ENCODE measurements at regions not wholly inside any gene's neighbourhood (a gene's known extent, or its start where the extent isn't known, plus 50 kb on each side); places are given as distances from the start of the nearest gene placed in this dataset.

DNA sequence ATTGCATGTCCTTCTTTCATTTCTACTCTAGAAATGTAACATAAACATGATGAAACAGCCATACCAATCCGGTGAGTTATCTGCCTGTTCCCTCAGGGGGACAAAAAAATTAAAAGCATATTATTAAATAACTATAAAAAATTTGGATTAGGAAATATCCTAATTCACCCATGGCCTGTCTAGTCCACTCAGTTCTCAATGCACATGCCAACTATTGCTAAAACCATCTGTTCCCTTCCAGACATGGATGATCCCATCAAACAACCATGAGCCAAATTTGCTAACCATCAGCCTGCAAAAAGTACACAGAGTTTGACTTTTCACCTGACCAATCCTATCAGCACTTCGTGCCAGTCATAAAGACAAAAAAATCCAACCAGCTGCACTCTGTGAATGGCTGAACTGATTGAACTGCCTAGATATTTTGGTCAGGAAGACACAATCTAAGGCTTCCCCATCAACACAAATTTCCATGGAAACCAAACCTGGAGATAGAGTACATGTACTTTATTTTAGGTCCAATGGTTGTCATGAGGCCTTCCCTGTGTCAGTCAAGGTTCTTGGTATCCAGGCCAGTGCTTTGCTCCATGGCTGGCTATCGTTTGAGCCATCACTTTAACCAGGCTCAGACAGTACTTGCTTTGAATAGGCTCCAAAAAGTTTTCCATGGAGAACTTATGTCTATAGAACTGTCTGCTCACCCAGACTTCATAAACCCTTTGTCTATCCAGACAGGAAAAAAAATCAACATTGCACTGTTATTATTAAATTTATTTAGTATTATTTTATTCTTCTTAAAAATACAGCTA lies 570.8 kb downstream of the LTN1 start:
- no peak overlapping the region for H3K27ac ChIP-seq
- H3K4me1 ChIP-seq (ENCODE audit: insufficient read depth): peaks cover 3% of the 10 kb centered on the region
- no peak for DNase-seq
- intact Hi-C loops (cut with DNase I): no loop called here
- H3K4me3 ChIP-seq: no peak overlapping the region
- no peaks in the 10 kb centered on the region for H3K9me3 ChIP-seq
- H3K36me3 ChIP-seq: no peaks in the 10 kb centered on the region
- WGBS, 3 donors: 48 to 52% (median 51%) methylated on average over 3 of the region's 3 CpGs
- TF ChIP-seq, protein P1, sequence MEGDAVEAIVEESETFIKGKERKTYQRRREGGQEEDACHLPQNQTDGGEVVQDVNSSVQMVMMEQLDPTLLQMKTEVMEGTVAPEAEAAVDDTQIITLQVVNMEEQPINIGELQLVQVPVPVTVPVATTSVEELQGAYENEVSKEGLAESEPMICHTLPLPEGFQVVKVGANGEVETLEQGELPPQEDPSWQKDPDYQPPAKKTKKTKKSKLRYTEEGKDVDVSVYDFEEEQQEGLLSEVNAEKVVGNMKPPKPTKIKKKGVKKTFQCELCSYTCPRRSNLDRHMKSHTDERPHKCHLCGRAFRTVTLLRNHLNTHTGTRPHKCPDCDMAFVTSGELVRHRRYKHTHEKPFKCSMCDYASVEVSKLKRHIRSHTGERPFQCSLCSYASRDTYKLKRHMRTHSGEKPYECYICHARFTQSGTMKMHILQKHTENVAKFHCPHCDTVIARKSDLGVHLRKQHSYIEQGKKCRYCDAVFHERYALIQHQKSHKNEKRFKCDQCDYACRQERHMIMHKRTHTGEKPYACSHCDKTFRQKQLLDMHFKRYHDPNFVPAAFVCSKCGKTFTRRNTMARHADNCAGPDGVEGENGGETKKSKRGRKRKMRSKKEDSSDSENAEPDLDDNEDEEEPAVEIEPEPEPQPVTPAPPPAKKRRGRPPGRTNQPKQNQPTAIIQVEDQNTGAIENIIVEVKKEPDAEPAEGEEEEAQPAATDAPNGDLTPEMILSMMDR (IDR thresholded peaks at IDR 0.05): no peak
- TF ChIP-seq POLR2A (IDR thresholded peaks at IDR 0.05): no peak
- no peak for TF ChIP-seq EP300 (IDR thresholded peaks at IDR 0.05)
- no peaks in the 10 kb centered on the region for H3K27me3 ChIP-seq

GRCh38 chr21:28419811-28420210 lies 572.9 kb downstream of the LTN1 start:
- Histone ChIP-seq H3K27ac (no peak overlapping the region), H3K4me3 (no peak overlapping the region), H3K9me3 (no peaks in the 10 kb centered on the region), H3K36me3 (no peaks in the 10 kb centered on the region), H3K27me3 (no peaks in the 10 kb centered on the region), H3K4me1 (ENCODE audit: insufficient read depth) (peaks cover 2% of the 10 kb centered on the region)
- TF ChIP-seq POLR2A (IDR thresholded peaks at IDR 0.05) (no peak), EP300 (IDR thresholded peaks at IDR 0.05) (no peak)
- TF ChIP-seq, protein P1 (IDR thresholded peaks at IDR 0.05): no peak
- intact Hi-C loops (cut with DNase I): no loop called here
- 39 to 41% (median 41%) methylated on average over 2 of the region's 2 CpGs for WGBS, 3 donors
- no peak for DNase-seq

GRCh38 chr21:28418726-28419514 lies 573.8 kb downstream of the LTN1 start:
- Histone ChIP-seq H3K4me3 (no peak overlapping the region), H3K36me3 (no peaks in the 10 kb centered on the region), H3K9me3 (no peaks in the 10 kb centered on the region), H3K27ac (no peak overlapping the region), H3K27me3 (no peaks in the 10 kb centered on the region), H3K4me1 (ENCODE audit: insufficient read depth) (no peaks in the 10 kb centered on the region)
- intact Hi-C loops (cut with DNase I): no loop called here
- no peak for DNase-seq
- 51 to 55% (median 54%) methylated on average over 6 of the region's 6 CpGs for WGBS, 3 donors
- TF ChIP-seq, protein P1 (IDR thresholded peaks at IDR 0.05): no peak
- no peak for TF ChIP-seq POLR2A (IDR thresholded peaks at IDR 0.05)
- TF ChIP-seq EP300 (IDR thresholded peaks at IDR 0.05): no peak

GRCh38 chr21:28410256-28410655 lies 582.4 kb downstream of the LTN1 start:
- TF ChIP-seq POLR2A (IDR thresholded peaks at IDR 0.05) (no peak), EP300 (IDR thresholded peaks at IDR 0.05) (no peak)
- TF ChIP-seq, protein P1 (IDR thresholded peaks at IDR 0.05): no peak
- no peaks in the 10 kb centered on the region for H3K4me1 ChIP-seq (ENCODE audit: insufficient read depth)
- no peak for DNase-seq
- intact Hi-C loops (cut with DNase I): no loop called here
- no peaks in the 10 kb centered on the region for H3K27me3 ChIP-seq
- H3K27ac ChIP-seq: no peak overlapping the region
- no peaks in the 10 kb centered on the region for H3K36me3 ChIP-seq
- H3K9me3 ChIP-seq: no peaks in the 10 kb centered on the region
- WGBS, 3 donors: 70 to 84% (median 72%) methylated on average over 2 of the region's 2 CpGs
- no peak overlapping the region for H3K4me3 ChIP-seq
